Non-pigmented ciliary epithelial cell (primary cell): ENCODE measurements at regions not wholly inside any gene's neighbourhood (a gene's known extent, or its start where the extent isn't known, plus 50 kb on each side); places are given as distances from the start of the nearest gene placed in this dataset.
"Not testable (repeated sequence)": the region's sequence is repeated elsewhere in the genome, so short reads cannot be mapped to it uniquely, and the experiment has no call there.

Experiments used
- DNase-seq: peaks from one replicate; pipeline ENCODE4 v3.0.0-alpha.2; 2010; ENCODE audit warnings: low read depth

DNA sequence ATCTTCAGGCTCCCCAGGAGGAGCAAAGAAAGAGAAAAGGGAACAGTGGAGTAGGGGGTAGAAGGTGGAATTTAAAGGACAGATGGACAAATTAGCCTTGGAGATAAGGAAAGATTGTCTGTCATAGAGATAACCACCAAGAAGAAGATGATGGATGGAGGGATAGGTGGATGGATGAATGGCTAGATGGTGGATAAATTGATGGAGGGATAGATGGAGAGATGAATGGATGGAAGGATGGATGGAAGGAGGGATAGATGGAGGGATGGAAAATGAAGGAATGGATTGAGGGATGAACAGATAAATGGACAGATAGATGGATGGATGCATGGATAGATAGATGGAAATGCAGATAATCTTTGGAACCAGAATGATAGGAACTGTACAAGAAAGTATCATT lies 102.8 kb downstream of the TNFAIP3 start:
- DNase-seq = no peak

DNA sequence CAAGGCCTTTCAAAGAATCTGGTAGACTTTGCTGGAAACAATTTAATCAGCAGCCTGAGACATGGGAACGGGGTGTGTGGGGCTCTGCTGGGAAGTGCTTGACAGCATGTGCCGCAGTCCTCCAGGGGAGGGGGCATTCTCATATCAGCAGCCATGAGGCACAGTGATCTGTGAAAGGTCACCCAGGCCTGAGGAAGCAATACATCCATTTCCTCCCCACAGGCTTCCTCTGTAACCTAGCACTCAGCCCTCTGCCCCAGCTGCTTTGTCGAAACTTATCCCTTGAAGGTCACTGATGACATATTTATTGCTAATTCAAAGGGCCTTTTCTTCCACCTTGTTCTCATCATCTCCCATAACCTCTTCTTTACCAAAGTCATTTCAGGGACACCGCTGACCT lies 103.3 kb downstream of the TNFAIP3 start:
- DNase-seq = no peak

DNA sequence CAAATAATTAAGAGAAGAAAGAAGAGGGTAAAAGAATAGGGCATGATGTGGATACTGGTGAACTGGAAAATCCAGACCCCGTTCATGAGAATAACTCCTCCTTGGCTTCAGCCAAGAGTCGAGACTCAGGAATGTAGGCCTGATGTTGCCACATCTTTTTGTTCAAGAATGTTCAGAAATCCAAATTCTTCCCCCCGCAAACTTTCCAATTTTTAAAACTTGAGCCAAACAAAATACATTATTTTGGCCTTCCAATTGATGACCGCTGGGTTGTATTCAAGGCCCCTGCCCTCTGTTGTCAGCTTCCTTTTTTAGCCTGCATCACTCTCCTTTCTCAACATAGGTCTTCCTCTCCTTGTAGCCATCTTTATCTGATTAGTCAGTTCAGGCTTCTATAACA lies 106.1 kb downstream of the TNFAIP3 start:
- no peak for DNase-seq

DNA sequence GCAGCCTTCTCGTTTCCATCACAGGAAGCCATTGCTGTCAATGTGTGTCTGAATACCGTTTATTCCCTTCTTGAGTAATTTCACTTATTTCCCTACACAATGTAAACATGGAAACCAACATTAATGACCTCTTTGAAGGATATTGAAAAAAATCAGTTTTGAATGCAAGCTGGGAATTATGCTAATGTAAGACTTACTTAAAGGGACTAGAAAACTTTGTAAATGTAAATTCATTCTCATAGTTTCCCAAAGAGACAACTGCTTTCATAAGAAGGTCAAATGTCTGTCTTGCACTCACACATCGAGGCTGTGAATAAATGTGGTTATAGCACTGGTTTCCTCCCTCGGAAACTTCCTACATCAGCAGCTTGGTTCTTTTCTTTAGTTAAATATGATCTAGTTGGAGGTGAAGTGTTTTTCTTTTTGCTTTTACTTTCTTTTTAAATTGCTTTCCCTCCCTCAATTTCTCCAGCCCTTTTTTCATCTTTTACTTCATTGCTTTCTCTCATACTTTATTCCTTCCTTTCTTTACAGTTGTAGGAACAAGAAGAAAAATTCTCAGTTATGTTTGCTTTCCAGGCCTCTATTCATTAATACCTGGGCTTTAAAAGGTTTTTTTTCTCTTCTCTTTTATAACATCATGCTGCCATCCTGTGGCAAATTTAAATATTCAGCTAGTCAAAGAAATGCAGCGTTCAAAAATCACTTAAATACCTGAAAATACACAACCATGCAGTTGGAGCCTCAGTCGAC lies 108.3 kb downstream of the TNFAIP3 start:
- no peak for DNase-seq

DNA sequence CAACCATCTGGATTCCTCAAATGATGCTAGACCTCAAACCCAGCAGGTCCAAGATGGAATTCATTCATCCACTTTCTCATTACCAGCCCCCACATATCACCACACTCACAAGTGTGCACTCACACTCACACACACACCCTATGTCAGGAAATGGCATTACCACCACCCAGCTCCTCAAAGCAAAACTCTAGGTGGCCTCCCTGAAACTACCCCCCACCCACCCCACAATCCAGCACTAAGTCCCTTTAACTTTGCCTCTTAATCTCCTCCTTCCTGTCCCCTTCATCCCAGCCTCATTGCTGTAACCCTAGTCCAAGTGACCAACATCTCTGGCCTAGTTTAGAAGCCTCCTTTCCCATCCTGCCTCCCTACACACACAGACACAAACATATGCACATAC lies 109.4 kb downstream of the TNFAIP3 start:
- DNase-seq = no peak

DNA sequence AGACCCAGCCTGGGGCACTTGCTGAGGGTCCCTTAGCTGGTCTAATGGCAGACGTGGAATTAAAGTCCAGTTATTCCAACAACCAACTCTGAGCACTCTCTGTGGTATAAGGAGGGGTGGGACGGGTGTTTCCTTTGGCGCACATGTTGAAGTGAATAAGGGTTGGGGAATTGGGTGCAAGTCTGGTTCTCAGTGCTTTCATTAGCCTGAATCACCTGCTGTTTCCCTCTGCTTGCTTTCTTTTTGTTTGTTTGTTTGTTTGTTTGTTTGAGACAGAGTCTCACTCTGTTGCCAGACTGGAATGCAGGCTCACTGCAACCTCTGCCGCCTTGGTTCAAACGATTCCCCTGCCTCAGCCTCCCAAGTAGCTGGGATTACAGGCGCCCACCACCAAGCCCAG lies 110.1 kb downstream of the TNFAIP3 start:
- no peak for DNase-seq

DNA sequence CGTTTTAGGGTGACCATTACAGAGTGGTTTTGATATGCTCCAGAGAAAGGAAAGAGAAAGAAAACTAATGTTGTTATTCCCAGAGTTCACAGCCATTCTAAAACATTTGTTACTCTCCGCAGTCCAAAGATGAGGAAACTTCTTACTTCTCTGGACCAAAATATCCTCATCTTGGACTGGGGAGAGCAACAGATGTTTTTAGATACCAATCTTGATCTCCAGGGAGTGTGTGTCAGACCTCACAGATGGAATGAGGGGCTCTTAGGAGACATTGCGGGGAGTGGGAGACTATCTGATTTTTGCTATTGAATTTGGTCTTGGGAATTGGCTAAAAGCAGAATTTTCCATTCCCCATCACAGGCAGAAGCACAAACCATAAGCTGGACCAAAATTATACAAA lies 110.8 kb downstream of the TNFAIP3 start:
- DNase-seq = no peak

DNA sequence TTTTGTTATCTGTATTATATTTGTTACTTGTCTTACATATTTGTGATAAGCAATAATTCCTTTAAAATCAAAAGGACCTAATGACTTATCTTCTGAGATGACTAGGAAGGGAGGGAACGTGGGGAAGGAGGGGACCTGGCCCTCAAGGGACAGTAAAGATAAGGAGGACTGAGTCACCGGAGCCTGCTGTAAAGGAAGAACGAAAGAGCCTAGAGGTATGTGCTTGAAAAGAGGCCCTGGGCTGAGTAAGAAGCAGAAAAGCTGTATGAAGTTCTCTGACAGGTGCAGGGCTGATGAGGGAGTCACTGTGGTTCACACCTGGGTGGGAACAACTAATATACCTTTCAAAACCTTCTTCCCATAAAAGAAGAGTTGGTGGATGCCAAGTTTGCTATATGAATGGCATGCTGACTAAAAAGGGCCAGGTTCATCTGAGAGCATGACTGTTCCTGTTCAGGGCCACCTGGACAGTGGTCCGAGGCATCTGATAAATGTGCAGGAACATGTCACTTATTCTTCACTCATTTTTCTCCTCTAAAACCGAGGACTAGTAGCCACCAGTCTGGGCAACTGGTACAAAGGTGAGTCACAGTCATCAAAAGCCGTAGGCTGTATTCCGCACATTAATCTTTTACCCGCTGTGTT lies 111.3 kb downstream of the TNFAIP3 start:
- DNase-seq = no peak

DNA sequence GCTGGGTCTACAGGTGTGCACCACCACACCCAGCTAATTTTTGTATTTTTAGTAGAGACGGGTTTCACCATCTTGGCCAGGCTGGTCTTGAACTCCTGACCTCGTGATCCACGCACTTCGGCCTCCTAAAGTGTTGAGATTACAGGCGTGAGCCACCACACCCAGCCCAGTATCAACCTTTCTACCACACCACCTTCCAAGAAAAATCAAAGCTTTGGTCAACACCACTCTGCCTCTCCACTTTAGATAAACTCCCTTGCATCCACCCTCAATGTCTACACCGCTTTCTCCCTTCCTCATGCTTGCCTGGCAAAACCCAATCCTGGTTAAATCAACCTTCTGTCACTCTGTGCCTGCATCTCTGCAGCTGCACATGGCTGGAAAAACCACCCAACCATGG lies 112.2 kb downstream of the TNFAIP3 start:
- DNase-seq = not testable (repeated sequence)

DNA sequence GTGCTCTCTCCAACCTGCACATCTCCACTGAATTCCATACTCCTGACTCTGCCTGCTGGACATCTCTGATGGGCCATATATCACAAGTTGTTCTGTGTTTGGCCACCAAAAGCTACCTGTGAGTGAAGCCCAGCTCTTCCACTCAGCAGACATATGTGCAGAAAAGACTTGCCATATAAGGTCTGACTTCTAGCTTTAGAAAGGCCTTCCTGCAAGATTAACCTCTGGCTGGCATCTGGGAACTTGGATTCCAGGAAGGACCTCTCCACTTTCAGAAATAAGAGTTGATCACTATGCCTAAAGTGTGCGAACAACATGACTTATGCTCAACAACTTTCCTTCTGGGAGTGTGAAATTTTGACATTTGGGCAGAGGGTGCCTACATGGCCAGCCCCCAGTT lies 113.7 kb downstream of the TNFAIP3 start:
- no peak for DNase-seq

DNA sequence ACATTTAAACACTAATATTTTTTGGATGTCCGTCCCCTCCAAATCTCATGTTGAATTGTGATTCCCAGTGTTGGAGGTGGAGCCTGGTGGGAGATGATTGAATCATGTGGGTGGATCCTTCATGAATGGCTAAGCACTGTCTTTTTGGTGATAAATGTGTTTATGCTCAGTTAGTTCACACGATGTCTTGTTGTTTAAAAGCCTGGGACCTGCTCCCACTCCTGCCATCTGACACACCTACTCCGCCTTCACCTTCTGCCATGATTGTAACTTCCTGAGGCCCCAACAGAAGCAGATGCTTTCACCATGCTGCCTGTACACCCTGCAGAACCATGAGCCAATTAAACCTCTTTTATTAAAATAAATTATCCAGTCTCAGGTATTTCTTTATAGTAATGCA lies 114.7 kb downstream of the TNFAIP3 start:
- no peak for DNase-seq

DNA sequence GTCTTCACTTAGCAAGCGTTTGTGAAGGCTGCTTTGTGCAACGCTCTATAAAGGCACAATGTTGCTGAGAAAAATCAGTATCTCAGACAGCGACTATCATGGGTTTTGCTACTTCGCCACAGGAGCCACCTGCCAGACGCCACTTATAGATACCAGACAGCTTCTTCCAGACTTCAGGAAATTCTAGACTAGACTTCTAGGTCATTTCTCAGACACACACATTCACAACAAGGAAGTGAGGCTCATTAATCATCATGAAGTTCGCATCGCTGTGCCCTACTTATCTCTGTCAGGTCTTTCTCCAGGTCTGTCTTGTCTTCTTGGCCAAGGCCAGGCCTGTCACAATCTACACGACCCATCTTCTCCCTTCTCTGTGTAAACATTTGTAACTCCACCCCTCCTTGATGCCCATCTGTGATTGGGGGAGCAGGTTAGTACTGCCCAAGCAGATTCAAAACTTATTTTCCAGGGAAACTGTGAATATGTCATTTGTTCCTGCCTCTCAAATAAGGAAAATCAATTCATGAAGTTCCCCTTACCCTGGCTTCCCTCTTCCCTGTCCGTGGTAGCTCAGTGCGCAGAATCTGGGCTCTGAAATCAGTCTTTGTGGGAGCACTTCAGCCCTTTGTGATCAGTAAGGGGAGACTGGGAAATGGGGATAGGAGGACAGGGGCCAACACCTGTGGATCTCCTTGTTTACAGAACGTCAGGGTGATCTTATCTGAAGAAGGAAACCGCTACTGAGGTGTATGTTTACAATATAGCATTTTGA lies 115.5 kb downstream of the TNFAIP3 start:
- no peak for DNase-seq

DNA sequence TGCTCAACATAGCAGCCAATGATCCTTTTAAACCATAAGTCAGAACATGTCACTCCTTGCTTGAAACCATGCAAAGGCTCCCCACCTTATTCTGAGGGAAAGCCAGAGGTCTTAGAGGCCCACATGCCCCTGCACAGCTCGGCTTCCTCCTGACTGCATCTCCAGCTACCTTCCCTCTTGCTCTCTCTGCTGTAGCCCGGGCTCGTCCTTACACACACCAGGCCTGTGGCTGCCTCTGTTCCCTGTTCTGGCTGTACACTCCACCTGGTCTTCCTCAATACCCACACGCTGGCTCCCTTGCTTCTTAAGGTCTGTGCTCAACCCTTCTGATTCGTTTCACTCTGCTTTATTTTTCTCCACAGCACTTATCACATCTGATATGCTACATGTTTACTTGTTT lies 116.2 kb downstream of the TNFAIP3 start:
- DNase-seq = no peak

DNA sequence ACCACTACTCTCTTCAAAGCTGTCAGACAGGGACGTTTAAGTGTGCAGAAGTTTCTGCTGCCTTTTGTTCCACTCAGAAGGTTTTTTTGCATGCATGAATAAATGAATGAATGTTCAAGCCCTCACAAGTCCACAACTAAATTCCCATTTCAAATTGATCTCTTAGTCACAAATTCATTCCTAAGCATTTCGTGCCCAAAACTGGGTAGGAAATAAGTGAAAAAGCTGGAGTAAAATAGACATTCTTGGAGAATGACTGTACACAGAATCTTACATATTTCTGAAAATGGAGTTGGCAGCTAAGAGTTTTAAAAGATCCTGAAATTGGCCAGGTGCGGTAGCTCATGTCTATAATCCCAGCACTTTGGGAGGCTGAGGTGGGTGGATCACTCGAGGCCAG lies 117.6 kb downstream of the PERP start:
- DNase-seq = no peak

DNA sequence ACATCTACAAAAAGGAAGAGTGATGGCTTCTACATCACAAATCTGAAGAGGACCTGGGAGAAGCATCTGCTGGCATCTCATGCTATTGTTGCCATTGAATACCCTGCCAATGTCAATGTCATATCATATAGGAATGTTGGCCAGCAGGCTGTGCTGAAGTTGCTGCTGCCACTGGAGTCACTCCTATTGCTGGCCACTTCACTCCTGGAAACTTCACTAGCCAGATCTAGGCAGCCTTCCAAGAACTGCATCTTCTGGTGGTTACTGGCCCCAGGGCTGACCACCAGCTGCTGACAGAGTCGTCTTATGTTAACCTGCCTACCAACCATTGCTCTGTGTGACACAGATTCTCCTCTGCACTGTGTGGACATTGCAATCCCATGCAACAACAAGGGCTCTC lies 111.8 kb downstream of the PERP start:
- DNase-seq = no peak

DNA sequence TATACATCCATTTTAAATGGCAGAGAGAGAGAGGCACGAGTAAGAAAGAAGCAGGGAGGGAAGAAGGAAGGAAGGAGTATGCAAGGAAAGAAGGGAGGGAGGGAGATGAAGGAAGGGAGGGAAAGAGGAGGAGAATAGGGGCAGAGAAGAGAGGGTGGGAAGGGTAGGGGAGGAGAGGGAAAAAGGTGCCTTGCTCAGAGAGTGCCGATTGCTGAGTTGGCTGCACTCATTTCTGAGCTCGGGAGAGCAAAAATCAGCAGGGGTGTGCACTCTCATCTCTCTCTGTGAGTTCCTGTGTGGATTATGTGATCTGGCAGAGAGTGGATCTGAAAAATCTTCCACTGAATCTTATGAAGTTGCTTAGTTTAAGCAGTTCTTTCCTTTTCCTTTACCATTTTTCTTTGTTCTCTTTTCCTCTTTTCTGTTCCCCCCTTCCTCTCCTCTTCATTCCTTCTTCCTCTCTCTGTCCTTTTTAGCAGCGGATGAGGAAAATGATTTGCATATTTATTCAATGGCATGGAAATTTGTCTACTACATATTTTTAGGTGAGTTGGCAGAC lies 108.7 kb downstream of the PERP start:
- no peak for DNase-seq

DNA sequence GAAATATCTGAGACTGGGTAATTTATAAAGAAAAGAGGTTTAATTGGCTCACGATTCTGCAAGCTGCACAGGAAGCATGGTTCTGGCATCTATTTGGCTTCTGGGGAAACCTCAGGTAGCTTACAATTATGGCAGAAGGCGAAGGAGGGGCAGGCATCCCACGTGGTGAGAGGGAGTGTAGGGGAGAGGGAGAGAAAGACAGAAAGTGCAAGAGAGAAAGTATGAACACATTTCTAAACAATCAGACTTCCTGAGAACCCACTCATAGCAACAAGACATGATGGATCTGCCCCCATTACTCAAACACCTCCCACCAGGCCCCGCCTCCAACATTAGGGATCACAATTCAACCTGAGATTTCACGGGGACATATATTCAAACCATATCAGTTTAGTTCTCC lies 107.4 kb downstream of the PERP start:
- DNase-seq = no peak

DNA sequence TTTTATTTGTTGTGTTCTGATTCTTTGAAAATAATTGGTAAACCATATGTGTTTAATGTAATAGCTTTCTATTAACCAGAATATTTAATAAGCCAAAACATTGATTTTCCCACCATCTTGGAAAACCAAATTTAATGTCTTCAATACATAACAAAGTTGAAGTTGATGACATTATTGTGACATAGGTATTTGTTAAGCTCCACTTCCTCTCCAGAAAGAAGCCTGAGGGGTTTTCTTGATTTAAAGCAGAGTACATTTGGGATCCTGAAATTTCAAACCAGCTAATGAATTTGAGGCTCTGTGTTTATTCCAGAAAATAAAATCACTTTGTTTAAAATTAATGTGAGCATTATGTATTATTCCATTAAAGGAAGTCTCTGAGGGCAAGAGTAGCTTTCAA lies 106.3 kb downstream of the PERP start:
- no peak for DNase-seq

DNA sequence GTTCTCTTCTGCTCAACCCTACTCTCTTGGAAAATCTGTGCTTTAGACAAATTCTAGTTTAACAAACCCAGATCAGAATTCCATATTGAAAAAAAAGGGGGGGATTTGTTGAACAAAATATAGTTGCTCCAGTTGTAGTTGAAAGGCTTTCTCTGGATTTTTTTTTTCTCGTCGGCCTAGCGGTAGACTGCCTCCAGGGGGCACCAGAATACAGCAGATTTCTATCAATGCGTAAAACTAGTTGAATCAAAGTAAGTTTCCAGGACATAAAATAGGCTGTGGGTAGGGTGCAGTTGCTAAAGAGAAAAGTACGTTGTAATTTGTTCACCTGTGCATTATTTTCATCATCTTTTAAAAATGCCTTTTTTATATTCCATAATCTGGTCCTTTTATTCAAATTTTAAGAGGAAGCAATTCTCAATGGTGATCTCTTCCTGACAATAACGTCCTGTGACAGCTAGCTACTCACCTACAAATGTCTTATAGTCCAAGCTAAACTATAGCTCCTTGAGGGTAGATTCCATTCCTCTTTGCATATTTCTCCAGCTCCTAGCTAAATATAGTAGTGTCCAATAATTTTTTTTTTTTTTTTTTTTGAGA lies 105.4 kb downstream of the PERP start:
- no peak for DNase-seq

DNA sequence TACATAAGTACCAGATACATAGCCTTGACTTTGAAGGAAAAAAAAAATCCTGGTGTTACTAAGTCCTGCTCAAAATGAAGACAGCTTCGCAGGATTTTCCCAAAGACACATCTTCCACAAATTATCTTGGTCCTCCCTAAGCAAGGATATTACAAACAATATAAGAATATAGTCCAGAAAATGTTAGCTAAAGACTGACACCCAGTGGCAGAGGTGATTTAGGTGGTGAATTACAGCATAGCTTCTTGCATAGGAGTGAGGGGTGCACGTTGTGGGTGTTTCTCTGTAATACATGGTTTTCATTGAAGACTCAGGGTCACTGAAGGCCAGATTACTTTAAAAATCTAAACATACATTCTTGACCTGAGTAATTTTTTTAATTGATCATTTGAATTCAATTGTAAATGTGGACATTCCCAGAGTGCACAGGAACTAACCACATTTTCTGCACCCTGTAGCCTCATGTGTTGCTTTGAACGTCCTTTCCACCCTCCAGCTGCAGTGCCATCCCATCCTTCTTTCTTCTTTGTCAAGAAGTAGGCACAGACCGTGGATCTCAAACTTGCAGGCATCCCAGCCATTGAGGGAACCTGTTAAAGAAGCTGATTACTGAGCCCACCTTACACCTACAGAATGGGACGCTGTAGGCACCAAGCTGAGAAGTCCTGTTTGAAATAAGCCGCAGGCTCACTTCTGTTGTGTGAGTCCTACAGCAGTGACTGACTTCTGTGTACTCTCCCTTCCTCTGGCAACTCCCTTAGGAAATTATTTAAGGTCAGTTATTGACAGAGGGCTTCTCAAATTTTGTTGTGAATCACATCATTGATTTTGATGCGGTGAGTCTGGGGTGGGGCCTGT lies 102.6 kb downstream of the PERP start:
- DNase-seq = no peak

DNA sequence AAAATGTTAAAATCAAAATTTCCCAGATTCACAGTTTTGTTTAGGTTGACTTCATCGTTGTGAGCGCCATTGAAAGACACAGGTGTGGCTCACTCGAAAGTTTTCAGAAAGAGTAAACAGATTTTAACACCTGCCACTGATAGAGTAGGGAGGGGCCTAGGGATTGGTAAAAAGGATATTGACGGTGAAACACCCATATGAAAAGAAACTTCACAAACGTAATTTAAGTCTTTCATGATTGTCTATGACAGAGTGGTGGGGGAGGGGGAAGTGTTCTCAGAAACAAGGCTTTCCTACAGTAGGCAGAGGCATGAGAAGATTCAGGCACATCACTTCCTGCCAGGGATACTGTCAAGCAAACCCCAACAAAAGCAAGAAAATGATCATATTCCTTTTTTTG lies 101.4 kb downstream of the PERP start:
- DNase-seq = no peak
